ENCODE measurements at regions not wholly inside any gene's neighbourhood (a gene's known extent, or its start where the extent isn't known, plus 50 kb on each side); places are given as distances from the start of the nearest gene placed in this dataset.

DNA sequence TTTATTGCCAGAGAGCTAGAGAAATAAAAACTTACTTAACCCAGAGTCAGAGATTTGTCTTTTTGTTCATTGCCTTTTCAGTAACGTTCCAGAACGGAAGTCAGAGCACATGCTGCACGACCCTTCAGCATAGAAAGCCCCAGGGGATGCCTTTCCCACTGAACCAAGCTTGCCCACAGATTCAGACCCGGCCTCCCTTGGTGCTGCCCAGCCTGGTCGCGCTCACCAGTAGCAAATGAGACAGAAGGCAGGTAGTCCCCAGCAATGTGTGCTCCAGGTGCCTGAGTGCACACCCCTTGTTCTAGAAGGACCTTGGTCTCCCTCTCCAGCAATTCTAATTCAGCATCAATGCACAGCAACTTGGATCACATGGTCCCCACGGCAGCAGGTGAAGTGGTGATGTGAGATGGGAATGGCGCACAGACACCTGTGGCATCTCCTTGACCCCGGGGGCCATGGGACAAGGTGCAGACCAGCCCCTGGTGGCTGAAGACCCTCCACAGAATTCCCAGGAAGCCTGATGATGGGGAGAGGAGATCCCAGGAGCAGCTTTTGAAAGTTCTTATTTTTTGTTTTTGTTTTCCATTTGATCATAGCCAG lies 91.8 kb upstream of the IQSEC1 start:
- Histone ChIP-seq H3K36me3 (ENCODE audit: control insufficient read depth, insufficient read depth, low read length) (no peaks in the 10 kb centered on the region), H3K27me3 (ENCODE audit: control insufficient read depth, insufficient read depth, low read length) (peaks cover 4% of the 10 kb centered on the region)
- 66% methylated on average over 8 of the region's 9 CpGs for WGBS (ENCODE audit: insufficient coverage)

DNA sequence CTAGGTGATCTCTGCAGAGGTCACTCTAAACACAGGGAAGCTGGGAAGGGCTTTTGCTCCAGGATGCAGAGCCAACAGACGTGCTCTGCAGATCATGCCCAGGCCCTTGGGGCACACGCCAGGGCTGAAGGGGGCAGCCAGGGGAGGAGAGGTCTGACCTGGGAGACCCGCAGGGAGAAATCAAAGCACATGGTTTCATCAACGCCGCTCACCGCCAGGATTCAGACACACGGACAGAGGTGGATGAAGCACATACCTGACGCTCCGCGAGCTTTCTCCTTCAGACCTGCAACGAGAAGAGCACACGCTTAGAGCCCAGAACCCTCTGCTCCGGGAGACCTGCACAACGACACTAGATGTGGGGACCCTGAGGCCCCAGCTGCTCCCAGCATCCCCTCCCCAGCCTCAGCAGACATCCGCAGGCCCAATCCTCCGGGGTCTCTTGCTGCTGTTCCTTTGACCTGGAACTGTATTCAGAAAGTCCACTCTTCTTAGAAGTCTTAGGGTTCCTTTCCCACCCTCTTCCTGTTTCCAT lies 90.7 kb upstream of the IQSEC1 start:
- no peaks in the 10 kb centered on the region for H3K9me3 ChIP-seq (replicated peaks; ENCODE audit: control insufficient read depth, low read depth, low read length)
- H3K27me3 ChIP-seq (ENCODE audit: control insufficient read depth, insufficient read depth, low read length) = peaks cover 4% of the 10 kb centered on the region
- DNase-seq = no peak
- H3K4me1 ChIP-seq (ENCODE audit: control insufficient read depth, insufficient read depth, low read length) = no peaks in the 10 kb centered on the region
- no peak overlapping the region for H3K27ac ChIP-seq (ENCODE audit: low read length)
- 88% methylated on average over 15 of the region's 16 CpGs for WGBS (ENCODE audit: insufficient coverage)
- no peak overlapping the region for H3K4me3 ChIP-seq (ENCODE audit: low read length)
- no peaks in the 10 kb centered on the region for H3K36me3 ChIP-seq (ENCODE audit: control insufficient read depth, insufficient read depth, low read length)

More for the DNA sequence above, 91.8 kb upstream of the IQSEC1 start:
- Histone ChIP-seq H3K4me3 (ENCODE audit: low read length) (no peak overlapping the region), H3K27ac (ENCODE audit: low read length) (no peak overlapping the region), H3K4me1 (ENCODE audit: control insufficient read depth, insufficient read depth, low read length) (no peaks in the 10 kb centered on the region), H3K9me3 (replicated peaks; ENCODE audit: control insufficient read depth, low read depth, low read length) (no peaks in the 10 kb centered on the region)
- no peak for DNase-seq

DNA sequence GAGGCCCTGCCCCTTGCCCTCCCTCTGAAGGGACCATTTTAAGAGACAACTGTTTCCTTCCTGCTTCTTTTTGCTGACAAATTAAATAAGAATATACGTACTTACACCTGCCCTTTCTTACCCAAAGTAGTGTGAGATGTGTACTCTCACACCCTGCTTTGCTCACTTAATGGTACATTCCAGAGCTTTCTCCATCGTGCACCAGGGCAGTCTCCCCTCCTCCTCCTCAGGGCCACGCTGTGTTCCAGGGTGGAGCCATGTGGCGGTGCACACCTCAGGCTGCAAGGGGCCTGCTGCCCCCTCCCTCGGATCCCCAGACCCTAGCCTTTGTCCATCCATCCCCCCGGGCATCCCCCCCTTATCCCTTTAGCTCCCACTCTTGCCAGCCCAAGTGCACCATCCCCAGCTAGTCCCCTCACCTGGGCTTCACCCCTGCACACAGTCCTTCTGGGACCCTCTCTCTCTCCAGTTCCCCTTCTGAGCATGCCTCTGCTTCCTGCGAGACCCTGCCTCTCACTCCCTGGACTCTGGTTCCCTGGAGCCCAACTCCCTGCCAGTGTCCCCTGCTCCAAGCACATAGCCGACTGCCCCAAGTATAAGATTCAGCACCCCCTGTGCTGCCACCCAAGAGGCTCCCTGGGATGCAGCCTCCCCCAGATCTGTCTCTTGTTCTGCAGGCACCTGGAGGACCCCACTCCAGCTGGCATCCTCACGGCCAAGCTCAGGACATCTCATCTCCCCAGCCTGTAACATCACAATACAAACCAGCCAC lies 89.5 kb upstream of the IQSEC1 start:
- no peaks in the 10 kb centered on the region for H3K4me1 ChIP-seq (ENCODE audit: control insufficient read depth, insufficient read depth, low read length)
- no peak overlapping the region for H3K4me3 ChIP-seq (ENCODE audit: low read length)
- peaks cover 3% of the 10 kb centered on the region for H3K27me3 ChIP-seq (ENCODE audit: control insufficient read depth, insufficient read depth, low read length)
- no peak for DNase-seq
- WGBS (ENCODE audit: insufficient coverage) = 74% methylated on average over 8 of the region's 9 CpGs
- H3K9me3 ChIP-seq (replicated peaks; ENCODE audit: control insufficient read depth, low read depth, low read length) = no peaks in the 10 kb centered on the region
- H3K27ac ChIP-seq (ENCODE audit: low read length) = no peak overlapping the region
- H3K36me3 ChIP-seq (ENCODE audit: control insufficient read depth, insufficient read depth, low read length) = no peaks in the 10 kb centered on the region

DNA sequence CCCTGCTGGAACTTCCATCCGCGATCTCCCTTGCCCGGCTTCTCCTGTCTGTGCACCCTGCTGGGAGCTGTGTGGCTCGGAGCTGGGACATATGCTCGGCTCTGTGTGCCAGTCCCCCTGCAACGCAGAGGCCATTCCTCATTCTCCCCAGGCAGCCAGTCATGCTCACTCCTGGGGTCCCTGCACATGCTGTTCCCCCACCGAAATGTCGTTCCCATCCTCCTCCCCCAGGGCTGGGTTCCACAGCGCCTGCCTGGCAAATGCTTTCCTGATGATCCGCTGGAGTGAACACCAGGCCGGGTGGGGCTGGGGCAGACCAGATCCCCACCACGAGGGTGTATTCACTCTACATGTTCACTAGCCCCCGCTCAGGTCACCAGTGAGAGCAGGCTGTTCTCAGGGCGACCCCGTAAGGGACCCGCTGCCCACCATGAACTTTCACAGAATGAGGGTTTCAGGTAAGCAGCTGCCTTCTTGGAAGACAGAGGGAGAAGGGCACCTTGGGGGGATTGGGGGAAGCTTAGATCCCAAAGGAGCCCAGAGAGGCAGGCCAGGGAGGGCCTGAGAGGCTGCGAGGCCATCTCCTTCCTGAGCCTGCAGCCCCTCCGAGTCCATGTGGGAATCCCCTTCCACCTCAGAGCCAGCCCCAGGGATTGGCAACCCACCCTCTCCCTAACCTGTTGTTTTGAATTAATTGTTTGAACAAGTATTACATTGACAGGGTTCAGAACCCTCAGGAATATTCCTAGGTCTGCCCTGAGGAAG lies 88.7 kb upstream of the IQSEC1 start:
- no peak overlapping the region for H3K27ac ChIP-seq (ENCODE audit: low read length)
- H3K4me3 ChIP-seq (ENCODE audit: low read length) = no peak overlapping the region
- H3K27me3 ChIP-seq (ENCODE audit: control insufficient read depth, insufficient read depth, low read length) = peaks cover 3% of the 10 kb centered on the region
- DNase-seq = no peak
- H3K4me1 ChIP-seq (ENCODE audit: control insufficient read depth, insufficient read depth, low read length) = no peaks in the 10 kb centered on the region
- no peaks in the 10 kb centered on the region for H3K9me3 ChIP-seq (replicated peaks; ENCODE audit: control insufficient read depth, low read depth, low read length)
- WGBS (ENCODE audit: insufficient coverage) = 76% methylated on average over 12 of the region's 18 CpGs
- no peaks in the 10 kb centered on the region for H3K36me3 ChIP-seq (ENCODE audit: control insufficient read depth, insufficient read depth, low read length)

DNA sequence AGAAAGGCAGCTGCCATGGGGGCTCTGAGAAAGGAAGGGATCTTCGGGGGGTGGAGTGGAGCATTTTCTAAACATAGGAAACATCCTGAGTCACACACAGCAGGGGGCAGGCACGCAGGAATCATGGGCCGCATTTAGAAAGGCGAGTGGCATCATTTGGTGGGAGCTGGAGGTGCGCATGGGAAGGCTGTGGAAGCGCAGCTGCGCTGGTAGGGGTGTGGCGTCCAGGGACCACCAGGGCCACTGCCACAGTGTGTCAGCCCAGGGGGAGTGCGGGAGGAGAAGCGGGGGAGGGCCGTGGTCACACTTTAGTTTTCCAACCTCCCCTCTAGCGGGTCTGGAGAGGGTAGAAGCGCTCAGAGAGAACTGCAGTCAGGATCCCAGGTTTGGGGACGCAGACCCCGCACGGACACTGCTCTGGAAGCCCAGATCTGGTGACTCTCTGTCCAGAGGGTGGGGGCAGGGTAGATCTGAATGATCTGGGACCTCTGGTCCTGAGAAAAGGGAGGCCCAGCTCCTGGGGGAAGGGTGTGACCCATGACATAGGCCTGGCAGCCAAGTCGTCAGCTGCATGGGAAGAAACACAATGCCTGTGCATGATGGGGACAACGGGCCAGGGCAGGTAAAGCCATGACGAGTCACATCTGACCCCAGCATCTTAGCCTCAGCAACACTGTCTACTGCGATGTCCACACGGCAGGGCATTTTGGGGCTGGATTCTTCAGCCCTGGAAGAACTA lies 88.0 kb upstream of the IQSEC1 start:
- Histone ChIP-seq H3K4me1 (ENCODE audit: control insufficient read depth, insufficient read depth, low read length) (no peaks in the 10 kb centered on the region), H3K27ac (ENCODE audit: low read length) (no peak overlapping the region), H3K9me3 (replicated peaks; ENCODE audit: control insufficient read depth, low read depth, low read length) (no peaks in the 10 kb centered on the region), H3K36me3 (ENCODE audit: control insufficient read depth, insufficient read depth, low read length) (no peaks in the 10 kb centered on the region), H3K27me3 (ENCODE audit: control insufficient read depth, insufficient read depth, low read length) (peaks cover 3% of the 10 kb centered on the region), H3K4me3 (ENCODE audit: low read length) (no peak overlapping the region)
- DNase-seq = no peak
- 56% methylated on average over 16 of the region's 21 CpGs for WGBS (ENCODE audit: insufficient coverage)

DNA sequence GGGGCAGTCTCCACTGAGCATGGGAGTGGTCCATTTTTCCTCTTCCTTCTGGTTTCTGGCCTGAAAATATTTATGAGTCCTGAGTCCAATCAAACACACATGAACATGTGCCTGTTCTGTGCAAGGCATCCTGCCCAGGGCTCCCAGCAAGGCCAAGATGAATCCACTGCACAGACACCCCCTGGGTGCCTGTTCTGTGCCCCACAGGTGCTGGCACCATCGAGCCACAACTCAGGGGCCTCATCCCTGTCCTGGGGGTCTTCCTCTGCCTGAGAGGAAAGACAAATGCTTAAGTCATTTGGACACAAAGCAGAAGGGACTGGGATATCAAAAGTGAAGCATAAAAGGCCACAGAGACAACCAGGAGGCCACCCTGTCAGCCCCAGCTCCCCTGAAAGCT lies 87.4 kb upstream of the IQSEC1 start:
- no peak for DNase-seq
- no peak overlapping the region for H3K27ac ChIP-seq (ENCODE audit: low read length)
- peaks cover 3% of the 10 kb centered on the region for H3K27me3 ChIP-seq (ENCODE audit: control insufficient read depth, insufficient read depth, low read length)
- no peaks in the 10 kb centered on the region for H3K36me3 ChIP-seq (ENCODE audit: control insufficient read depth, insufficient read depth, low read length)
- no peak overlapping the region for H3K4me3 ChIP-seq (ENCODE audit: low read length)
- H3K9me3 ChIP-seq (replicated peaks; ENCODE audit: control insufficient read depth, low read depth, low read length) = peaks cover under 1% of the 10 kb centered on the region
- 25% methylated on average over 1 of the region's 1 CpG for WGBS (ENCODE audit: insufficient coverage)
- no peaks in the 10 kb centered on the region for H3K4me1 ChIP-seq (ENCODE audit: control insufficient read depth, insufficient read depth, low read length)

DNA sequence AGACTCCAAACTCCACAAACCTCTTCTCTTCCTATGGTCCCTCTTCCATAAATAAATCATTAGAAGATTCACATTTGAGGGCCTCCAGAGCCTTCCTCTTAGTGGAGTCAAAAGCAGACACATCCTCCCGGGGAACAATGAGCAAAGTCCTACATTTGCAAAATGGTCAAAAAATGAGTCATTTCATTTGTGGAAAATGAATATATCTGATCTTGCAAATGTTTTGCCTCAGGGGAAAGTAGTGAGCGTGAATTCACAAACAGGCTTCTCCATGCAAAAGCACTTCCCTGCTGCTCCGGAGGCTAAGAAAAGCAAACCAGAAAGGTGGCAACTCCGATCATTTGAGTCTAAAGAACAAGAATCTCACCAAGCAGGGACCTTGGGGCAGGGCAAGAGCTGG lies 86.7 kb upstream of the IQSEC1 start:
- Histone ChIP-seq H3K27ac (ENCODE audit: low read length) (no peak overlapping the region), H3K4me1 (ENCODE audit: control insufficient read depth, insufficient read depth, low read length) (no peaks in the 10 kb centered on the region), H3K27me3 (ENCODE audit: control insufficient read depth, insufficient read depth, low read length) (peaks cover 1% of the 10 kb centered on the region), H3K36me3 (ENCODE audit: control insufficient read depth, insufficient read depth, low read length) (no peaks in the 10 kb centered on the region), H3K9me3 (replicated peaks; ENCODE audit: control insufficient read depth, low read depth, low read length) (peaks cover 4% of the 10 kb centered on the region), H3K4me3 (ENCODE audit: low read length) (no peak overlapping the region)
- DNase-seq = no peak
- 40% methylated on average over 2 of the region's 4 CpGs for WGBS (ENCODE audit: insufficient coverage)

DNA sequence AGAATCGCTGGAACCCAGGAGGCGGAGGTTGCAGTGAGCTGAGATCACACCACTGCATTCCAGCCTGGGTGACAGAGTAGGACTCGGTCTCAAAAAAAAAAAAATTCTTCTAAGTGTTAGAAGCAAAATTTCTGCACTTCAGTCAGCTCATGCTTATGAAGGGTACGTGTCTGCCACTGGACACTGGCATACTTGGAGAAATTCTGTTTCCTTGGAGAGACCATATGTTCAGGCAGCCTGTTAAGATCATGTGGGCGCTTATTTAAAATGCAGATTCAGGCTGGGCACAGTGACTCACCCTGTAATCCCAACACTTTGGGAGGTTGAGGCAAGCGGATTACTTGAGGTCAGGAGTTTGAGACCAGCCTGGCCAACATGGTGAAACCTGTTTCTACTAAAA lies 85.6 kb upstream of the IQSEC1 start:
- Histone ChIP-seq H3K27me3 (ENCODE audit: control insufficient read depth, insufficient read depth, low read length) (no peaks in the 10 kb centered on the region), H3K4me1 (ENCODE audit: control insufficient read depth, insufficient read depth, low read length) (no peaks in the 10 kb centered on the region)
- 83% methylated on average over 5 of the region's 6 CpGs for WGBS (ENCODE audit: insufficient coverage)

DNA sequence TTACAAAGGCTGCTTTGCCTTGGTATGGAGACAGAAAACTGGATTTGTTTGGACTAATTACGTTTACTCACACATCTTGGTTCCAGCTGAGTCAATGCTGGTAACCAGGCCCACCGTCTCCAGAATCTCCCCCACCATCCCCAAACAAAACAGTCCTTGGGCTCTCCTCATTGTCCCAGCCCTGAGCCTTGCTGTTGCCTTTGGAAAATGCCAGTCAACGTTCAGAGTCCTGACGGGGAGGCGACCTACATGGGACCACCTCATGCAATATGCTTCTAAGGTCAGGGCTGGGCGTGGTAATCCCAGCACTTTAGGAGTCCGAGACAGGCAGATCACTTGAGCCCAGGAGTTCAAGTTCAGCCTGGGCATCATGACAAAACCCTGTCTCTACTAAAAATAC lies 85.2 kb upstream of the IQSEC1 start:
- no peak overlapping the region for H3K27ac ChIP-seq (ENCODE audit: low read length)
- DNase-seq = no peak
- no peaks in the 10 kb centered on the region for H3K4me1 ChIP-seq (ENCODE audit: control insufficient read depth, insufficient read depth, low read length)
- H3K36me3 ChIP-seq (ENCODE audit: control insufficient read depth, insufficient read depth, low read length) = no peaks in the 10 kb centered on the region
- peaks cover 4% of the 10 kb centered on the region for H3K9me3 ChIP-seq (replicated peaks; ENCODE audit: control insufficient read depth, low read depth, low read length)
- 70% methylated on average over 6 of the region's 7 CpGs for WGBS (ENCODE audit: insufficient coverage)
- H3K4me3 ChIP-seq (ENCODE audit: low read length) = no peak overlapping the region
- H3K27me3 ChIP-seq (ENCODE audit: control insufficient read depth, insufficient read depth, low read length) = no peaks in the 10 kb centered on the region

More for the DNA sequence above, 85.6 kb upstream of the IQSEC1 start:
- no peak overlapping the region for H3K27ac ChIP-seq (ENCODE audit: low read length)
- no peak for DNase-seq
- peaks cover 4% of the 10 kb centered on the region for H3K9me3 ChIP-seq (replicated peaks; ENCODE audit: control insufficient read depth, low read depth, low read length)
- no peak overlapping the region for H3K4me3 ChIP-seq (ENCODE audit: low read length)
- H3K36me3 ChIP-seq (ENCODE audit: control insufficient read depth, insufficient read depth, low read length) = no peaks in the 10 kb centered on the region

Measured in muscle of leg (tissue), 3 donors.